MM.1S (cell line): ENCODE measurements at regions not wholly inside any gene's neighbourhood (a gene's known extent, or its start where the extent isn't known, plus 50 kb on each side); places are given as distances from the start of the nearest gene placed in this dataset.
"Not testable (repeated sequence)": the region's sequence is repeated elsewhere in the genome, so short reads cannot be mapped to it uniquely, and the experiment has no call there.

Experiments used
- CTCF ChIP-seq: fragments of 300-600 bp; sonication (generic); IDR thresholded peaks from 2 replicates; pipeline ENCODE4 v1.5.1; 2016; ENCODE audit warnings: antibody characterized with exemption, low read length, mixed read lengths
- EZH2 ChIP-seq: fragments of 300-600 bp; sonication (generic); optimal IDR thresholded peaks from 2 replicates; pipeline ENCODE3; 2017; ENCODE audit warnings: low read depth, mild to moderate bottlenecking, antibody characterized with exemption, low read length, mixed read lengths
- EZH2phosphoT487 ChIP-seq: fragments of 300-600 bp; sonication (generic); IDR thresholded peaks from 2 replicates; pipeline ENCODE4 v1.6.1; 2018; ENCODE audit warnings: antibody characterized with exemption, low read length

- TF ChIP-seq CTCF, EZH2, EZH2phosphoT487: not testable (repeated sequence)
These were observed 190.2 kb upstream of the TPTE start for GRCh38 chr21:10331134-10331533.
